Trophoblast cell (in vitro differentiated cells and primary cell): ENCODE measurements at regions not wholly inside any gene's neighbourhood (a gene's known extent, or its start where the extent isn't known, plus 50 kb on each side); places are given as distances from the start of the nearest gene placed in this dataset.
A peak's percentile ranks its signal among the peaks of the same experiment; 100 is the strongest.
"Not testable (repeated sequence)": the region's sequence is repeated elsewhere in the genome, so short reads cannot be mapped to it uniquely, and the experiment has no call there.

Experiments
- DNase-seq, 2 donors: peaks; one replicate each; pipeline ENCODE4 v3.0.0-alpha.2; 2016
- H2AFZ ChIP-seq: 2 replicates; pipeline ENCODE4 v1.6.1; 2013; ENCODE audit warnings: low read length, moderate library complexity, mild to moderate bottlenecking; ENCODE audit not compliant: insufficient read depth, poor library complexity
- H2AK5ac ChIP-seq: 2 replicates; pipeline ENCODE4 v1.6.1; 2013; ENCODE audit warnings: mild to moderate bottlenecking, low read length
- H2BK120ac ChIP-seq: 2 replicates; pipeline ENCODE4 v1.6.1; 2013; ENCODE audit warnings: low read length, mild to moderate bottlenecking, moderate library complexity; ENCODE audit not compliant: insufficient read depth, poor library complexity
- H2BK12ac ChIP-seq: 2 replicates; pipeline ENCODE4 v1.6.1; 2013; ENCODE audit warnings: mild to moderate bottlenecking, low read length, moderate library complexity
- H2BK5ac ChIP-seq: 2 replicates; pipeline ENCODE4 v1.6.1; 2013; ENCODE audit warnings: low read length, low read depth, moderate library complexity, mild to moderate bottlenecking; ENCODE audit not compliant: poor library complexity
- H3K14ac ChIP-seq: 2 replicates; pipeline ENCODE4 v1.6.1; 2013; ENCODE audit warnings: mild to moderate bottlenecking, low read length
- H3K18ac ChIP-seq: 2 replicates; pipeline ENCODE4 v1.6.1; 2013; ENCODE audit warnings: mild to moderate bottlenecking, low read length
- H3K23ac ChIP-seq: 2 replicates; pipeline ENCODE4 v1.6.1; 2013; ENCODE audit warnings: low read length
- H3K27ac ChIP-seq: 2 replicates; pipeline ENCODE4 v1.5.1; 2013; ENCODE audit warnings: low read depth, mild to moderate bottlenecking, inconsistent platforms, low read length, moderate library complexity
- H3K27me3 ChIP-seq: 2 replicates; pipeline ENCODE4 v1.6.1; 2013; ENCODE audit warnings: inconsistent platforms, mild to moderate bottlenecking, low read length, moderate library complexity; ENCODE audit not compliant: insufficient read depth
- H3K36me3 ChIP-seq, 2 experiments: 1 replicate in 1 of 2; 2 replicates in 1 of 2; pipeline ENCODE4 v1.6.1; 2013; ENCODE audit warnings: low read length in 2 of 2, mild to moderate bottlenecking in 2 of 2, moderate library complexity in 1 of 2; ENCODE audit not compliant: insufficient read depth in 2 of 2, control insufficient read depth in 1 of 2
- H3K4ac ChIP-seq: 2 replicates; pipeline ENCODE4 v1.6.1; 2013; ENCODE audit warnings: low read depth, mild to moderate bottlenecking, low read length, moderate library complexity
- H3K4me1 ChIP-seq, 2 experiments: 1 replicate in 1 of 2; 2 replicates in 1 of 2; pipeline ENCODE4 v1.6.1; 2013; ENCODE audit warnings: low read length in 2 of 2, mild to moderate bottlenecking in 2 of 2, moderate library complexity in 1 of 2; ENCODE audit not compliant: insufficient read depth in 2 of 2, control insufficient read depth in 1 of 2
- H3K4me2 ChIP-seq: 2 replicates; pipeline ENCODE4 v1.6.1; 2013; ENCODE audit warnings: inconsistent platforms, mild to moderate bottlenecking, low read length, moderate library complexity
- H3K4me3 ChIP-seq: 2 replicates; pipeline ENCODE4 v1.5.1; 2013; ENCODE audit warnings: mild to moderate bottlenecking, low read depth, low read length, inconsistent platforms
- H3K79me1 ChIP-seq: one replicate; pipeline ENCODE4 v1.6.1; 2013; ENCODE audit warnings: low read length
- H3K79me2 ChIP-seq: 2 replicates; pipeline ENCODE4 v1.6.1; 2013; ENCODE audit warnings: low read length, mild to moderate bottlenecking; ENCODE audit not compliant: control insufficient read depth, insufficient read depth, poor library complexity
- H3K9ac ChIP-seq: 2 replicates; pipeline ENCODE4 v1.6.1; 2013; ENCODE audit warnings: mild to moderate bottlenecking, low read length
- H3K9me3 ChIP-seq: 2 replicates; pipeline ENCODE4 v1.6.1; 2013; ENCODE audit warnings: low read depth, mild to moderate bottlenecking, control low read depth, inconsistent platforms, low read length; ENCODE audit not compliant: insufficient read depth
- H4K12ac ChIP-seq: 2 replicates; pipeline ENCODE4 v1.6.1; 2013; ENCODE audit warnings: low read depth, mild to moderate bottlenecking, low read length, moderate library complexity
- H4K8ac ChIP-seq: 2 replicates; pipeline ENCODE4 v1.6.1; 2013; ENCODE audit warnings: low read depth, mild to moderate bottlenecking, low read length, moderate library complexity
- H4K91ac ChIP-seq: one replicate; pipeline ENCODE4 v1.6.1; 2013; ENCODE audit warnings: low read depth, mild to moderate bottlenecking, low read length, moderate library complexity
- WGBS: extraction: QIAGEN DNeasy Blood & Tissue Kit; methylation state at CpG from one replicate; pipeline ENCODE4 v1.1.7; 2013; ENCODE audit warnings: missing lambda C conversion rate; ENCODE audit not compliant: insufficient read length, insufficient coverage; ENCODE audit errors: extremely low coverage; 5-methylcytosine and 5-hydroxymethylcytosine counted together

DNA sequence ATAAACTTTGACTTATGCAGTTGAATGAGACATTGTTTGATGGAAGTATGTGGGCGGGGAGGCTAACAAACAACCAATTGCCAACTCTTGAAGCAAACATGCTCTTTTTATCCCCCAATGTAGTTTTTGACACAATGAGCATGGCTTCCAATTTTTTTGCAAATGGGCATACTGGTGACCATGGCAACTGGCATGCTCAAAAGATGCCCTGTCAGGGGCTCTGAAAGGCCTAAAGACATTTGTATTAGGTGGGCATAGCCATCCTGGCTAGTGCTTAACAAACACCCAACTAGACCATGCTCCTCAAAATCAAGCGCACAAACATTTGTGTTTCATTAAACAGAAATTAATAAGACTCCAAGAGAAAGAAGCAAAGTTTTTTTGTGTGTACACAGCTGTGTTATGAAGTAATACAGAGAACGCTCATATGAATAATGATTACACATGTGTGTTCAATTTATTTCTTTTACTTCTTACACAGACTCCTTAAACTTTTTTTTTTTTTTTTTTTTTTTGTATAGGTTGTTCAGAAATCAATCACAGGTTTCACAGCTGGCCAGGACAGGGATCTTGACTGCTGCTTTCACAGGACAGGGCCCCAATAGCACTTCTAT is 95.6 kb downstream of the DLEU7 start:
- Histone ChIP-seq H3K4me2 (no peak overlapping the region), H3K27me3 (no peaks in the 10 kb centered on the region), H3K4me1 (no peaks in the 10 kb centered on the region), H2AFZ (no peak overlapping the region), H3K14ac (no peak overlapping the region), H3K79me1 (no peaks in the 10 kb centered on the region), H4K91ac (no peak overlapping the region), H3K18ac (no peak overlapping the region), H4K12ac (no peak overlapping the region), H3K9me3 (no peaks in the 10 kb centered on the region), H3K9ac (no peak overlapping the region), H3K27ac (no peak overlapping the region), H2AK5ac (no peak overlapping the region), H3K36me3 (no peaks in the 10 kb centered on the region), H2BK12ac (no peak overlapping the region), H2BK5ac (no peak overlapping the region), H2BK120ac (no peak overlapping the region), H3K4ac (no peak overlapping the region), H3K23ac (no peak overlapping the region), H3K79me2 (no peaks in the 10 kb centered on the region), H4K8ac (no peak overlapping the region), H3K4me3 (no peak overlapping the region)
- WGBS, result no CpG with 5 or more reads among the region's 3 CpGs
- no peak for DNase-seq

DNA sequence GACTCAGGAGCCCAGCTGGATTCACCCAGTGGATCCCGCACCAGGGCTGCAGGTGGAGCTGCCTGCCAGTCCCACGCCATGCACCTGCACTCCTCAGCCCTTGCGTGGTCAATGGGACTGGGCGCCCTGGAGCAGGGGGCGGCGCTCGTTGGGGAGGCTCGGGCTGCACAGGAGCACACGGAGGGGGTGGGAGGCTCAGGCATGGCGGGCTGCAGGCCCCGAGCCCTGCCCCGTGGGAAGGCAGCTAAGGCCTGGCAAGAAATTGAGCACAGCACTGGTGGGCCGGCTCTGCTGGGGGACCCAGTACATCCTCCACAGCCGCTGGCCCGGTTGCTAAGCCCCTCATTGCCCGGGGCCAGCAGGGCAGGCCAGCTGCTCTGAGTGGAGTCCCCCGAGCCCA is 90.3 kb downstream of the DLEU7 start:
- not testable (repeated sequence) for H3K79me2 ChIP-seq, H3K27me3 ChIP-seq, H3K9ac ChIP-seq, H2BK12ac ChIP-seq, H2AK5ac ChIP-seq, H4K12ac ChIP-seq, H2AFZ ChIP-seq, H3K4me3 ChIP-seq, H2BK120ac ChIP-seq, H4K8ac ChIP-seq, H3K79me1 ChIP-seq, H3K4me1 ChIP-seq, H3K18ac ChIP-seq, H3K14ac ChIP-seq, H3K36me3 ChIP-seq, H3K9me3 ChIP-seq, H4K91ac ChIP-seq, H2BK5ac ChIP-seq, H3K4me2 ChIP-seq, H3K23ac ChIP-seq, H3K27ac ChIP-seq, H3K4ac ChIP-seq, DNase-seq
- no CpG with 5 or more reads among the region's 17 CpGs for WGBS

DNA sequence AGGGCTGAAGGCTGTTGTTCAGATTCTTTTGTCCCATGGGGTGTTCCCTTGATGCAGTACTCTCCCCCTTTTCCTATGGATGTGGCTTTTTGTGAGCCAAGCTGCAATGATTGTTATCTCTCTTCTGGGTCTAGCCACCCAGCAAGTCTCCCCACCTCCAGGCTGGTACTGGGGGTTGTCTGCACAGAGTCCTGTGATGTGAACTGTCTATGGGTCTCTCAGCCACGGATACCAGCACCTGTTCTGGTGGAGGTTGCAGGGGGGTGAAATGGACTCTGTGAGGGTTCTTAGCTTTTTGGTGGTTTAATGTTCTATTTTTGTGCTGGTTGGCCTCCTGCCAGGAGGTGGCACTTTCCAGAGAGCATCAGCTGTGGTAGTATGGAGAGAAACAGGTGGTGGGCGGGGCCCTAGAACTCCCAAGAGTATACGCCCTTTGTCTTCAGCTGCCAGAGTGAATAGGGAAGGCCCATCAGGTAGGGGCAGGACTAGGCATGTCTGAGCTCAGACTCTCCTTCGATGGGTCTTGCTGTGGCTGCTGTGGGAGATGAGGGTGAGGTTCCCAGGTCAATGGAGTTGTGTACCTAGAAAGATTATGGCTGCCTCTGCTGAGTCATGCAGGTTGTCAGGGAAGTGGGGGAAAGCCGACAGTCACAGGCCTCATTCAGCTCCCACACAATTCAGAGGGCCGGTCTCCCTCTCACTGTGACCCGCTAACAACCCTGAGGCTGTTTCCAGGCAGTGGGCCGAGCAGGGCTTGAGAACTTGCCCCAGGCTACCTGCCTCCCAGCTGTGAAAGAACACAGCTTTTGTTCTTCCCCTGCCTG is 87.4 kb downstream of the DLEU7 start:
- not testable (repeated sequence) for H3K36me3 ChIP-seq, H4K12ac ChIP-seq, H3K9ac ChIP-seq, H3K4me1 ChIP-seq, H3K9me3 ChIP-seq, H3K79me1 ChIP-seq, H2AK5ac ChIP-seq, H2BK12ac ChIP-seq, H3K23ac ChIP-seq, H3K18ac ChIP-seq, H2BK5ac ChIP-seq, H4K8ac ChIP-seq, H3K14ac ChIP-seq, H2BK120ac ChIP-seq, H3K27me3 ChIP-seq, H3K4ac ChIP-seq, H3K4me2 ChIP-seq, H2AFZ ChIP-seq, H3K27ac ChIP-seq, H4K91ac ChIP-seq, H3K79me2 ChIP-seq, H3K4me3 ChIP-seq
- DNase-seq, result peak in 1 of 2 donors; percentile 15
- WGBS, result no CpG with 5 or more reads among the region's 8 CpGs

DNA sequence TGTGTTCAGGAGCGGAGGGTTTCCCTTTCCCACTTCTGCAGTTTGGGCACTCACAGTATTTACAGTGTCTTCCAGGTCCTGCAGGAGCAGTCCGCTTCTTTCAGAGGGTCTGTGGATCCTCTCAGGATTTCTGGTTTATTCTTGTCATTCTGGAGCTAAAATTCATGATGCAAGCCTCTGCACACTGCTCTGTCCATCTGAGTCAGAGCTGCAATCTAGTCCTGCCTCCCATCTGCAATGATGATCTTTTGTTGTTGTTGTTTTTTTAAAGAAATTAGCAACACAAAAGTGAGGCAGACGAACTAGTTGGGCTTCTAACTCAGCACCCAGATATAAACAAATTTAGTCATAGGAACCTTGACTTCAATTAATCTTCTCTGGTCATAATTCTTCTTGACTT is 86.5 kb downstream of the DLEU7 start:
- H3K23ac ChIP-seq, result no peak overlapping the region
- H3K18ac ChIP-seq, result no peak overlapping the region
- no peak for DNase-seq
- no peak overlapping the region for H2BK5ac ChIP-seq
- H3K9me3 ChIP-seq, result peaks cover 5% of the 10 kb centered on the region
- no peak overlapping the region for H3K14ac ChIP-seq
- H4K12ac ChIP-seq, result no peak overlapping the region
- no peaks in the 10 kb centered on the region for H3K36me3 ChIP-seq
- no peak overlapping the region for H2AK5ac ChIP-seq
- no peak overlapping the region for H3K4me3 ChIP-seq
- no peaks in the 10 kb centered on the region for H3K4me1 ChIP-seq
- no peaks in the 10 kb centered on the region for H3K79me2 ChIP-seq
- no peaks in the 10 kb centered on the region for H3K27me3 ChIP-seq
- no peaks in the 10 kb centered on the region for H3K79me1 ChIP-seq
- H3K9ac ChIP-seq, result no peak overlapping the region
- H2BK12ac ChIP-seq, result no peak overlapping the region
- no peak overlapping the region for H3K4me2 ChIP-seq
- no peak overlapping the region for H2BK120ac ChIP-seq
- H4K91ac ChIP-seq, result no peak overlapping the region
- no peak overlapping the region for H3K27ac ChIP-seq
- no peak overlapping the region for H4K8ac ChIP-seq
- WGBS, result no CpG with 5 or more reads among the region's 3 CpGs
- no peak overlapping the region for H3K4ac ChIP-seq
- H2AFZ ChIP-seq, result no peak overlapping the region
